ENCODE measurements at regions not wholly inside any gene's neighbourhood (a gene's known extent, or its start where the extent isn't known, plus 50 kb on each side); places are given as distances from the start of the nearest gene placed in this dataset.

GRCh38 chr18:30527226-30527625 lies 515.3 kb downstream of the DSC3 start:
- peaks cover 0 to 3% (median 2%) of the 10 kb centered on the region in 3 experiments; a peak in 2 of 7 replicates for H3K36me3 Mint-ChIP-seq (ENCODE audit: insufficient read depth in 1 of 3, low read depth in 3 of 3)
- TF ChIP-seq, protein P1, sequence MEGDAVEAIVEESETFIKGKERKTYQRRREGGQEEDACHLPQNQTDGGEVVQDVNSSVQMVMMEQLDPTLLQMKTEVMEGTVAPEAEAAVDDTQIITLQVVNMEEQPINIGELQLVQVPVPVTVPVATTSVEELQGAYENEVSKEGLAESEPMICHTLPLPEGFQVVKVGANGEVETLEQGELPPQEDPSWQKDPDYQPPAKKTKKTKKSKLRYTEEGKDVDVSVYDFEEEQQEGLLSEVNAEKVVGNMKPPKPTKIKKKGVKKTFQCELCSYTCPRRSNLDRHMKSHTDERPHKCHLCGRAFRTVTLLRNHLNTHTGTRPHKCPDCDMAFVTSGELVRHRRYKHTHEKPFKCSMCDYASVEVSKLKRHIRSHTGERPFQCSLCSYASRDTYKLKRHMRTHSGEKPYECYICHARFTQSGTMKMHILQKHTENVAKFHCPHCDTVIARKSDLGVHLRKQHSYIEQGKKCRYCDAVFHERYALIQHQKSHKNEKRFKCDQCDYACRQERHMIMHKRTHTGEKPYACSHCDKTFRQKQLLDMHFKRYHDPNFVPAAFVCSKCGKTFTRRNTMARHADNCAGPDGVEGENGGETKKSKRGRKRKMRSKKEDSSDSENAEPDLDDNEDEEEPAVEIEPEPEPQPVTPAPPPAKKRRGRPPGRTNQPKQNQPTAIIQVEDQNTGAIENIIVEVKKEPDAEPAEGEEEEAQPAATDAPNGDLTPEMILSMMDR (conservative IDR thresholded peaks at IDR 0.05): no peak
- Histone ChIP-seq H2BK12ac (ENCODE audit: insufficient read length, low read depth, low read length) (no peak overlapping the region), H2AFZ (ENCODE audit: low read length) (no peak overlapping the region), H4K20me1 (ENCODE audit: control insufficient read depth, insufficient read depth, insufficient read length) (no peaks in the 10 kb centered on the region), H3K27me3 (ENCODE audit: insufficient read depth, low read length) (no peaks in the 10 kb centered on the region), H3K56ac (ENCODE audit: insufficient read length, low read depth, low read length) (no peak overlapping the region), H3K4me1 (ENCODE audit: insufficient read depth, low read length) (peaks cover 2% of the 10 kb centered on the region; the same call in 1 of the 2 replicates), H2BK15ac (ENCODE audit: low read depth, low read length) (no peak overlapping the region), H3K9ac (ENCODE audit: extremely low read depth, insufficient read length, low read length) (no peak overlapping the region), H2BK5ac (ENCODE audit: insufficient read length, low read length) (no peak overlapping the region), H3K9me3 (ENCODE audit: control insufficient read depth, low read depth, low read length) (no peaks in the 10 kb centered on the region), H3T11ph (ENCODE audit: low read length) (no peak overlapping the region), H3K14ac (ENCODE audit: insufficient read depth, low read length) (no peak overlapping the region), H3K4me2 (ENCODE audit: insufficient read depth, insufficient read length, low read length) (no peak overlapping the region), H3K23ac (ENCODE audit: insufficient read length, low read depth, low read length) (no peak overlapping the region), H2BK20ac (ENCODE audit: low read depth, low read length, poor library complexity, severe bottlenecking) (no peak overlapping the region), H4K5ac (ENCODE audit: insufficient read length, low read depth, low read length) (no peak overlapping the region), H3K79me2 (ENCODE audit: insufficient read depth, low read length) (no peaks in the 10 kb centered on the region), H4K8ac (replicated peaks; ENCODE audit: insufficient read length, low read depth, low read length) (no peak overlapping the region), H3K79me1 (ENCODE audit: insufficient read depth, low read depth, low read length, poor library complexity, severe bottlenecking) (no peaks in the 10 kb centered on the region), H3K23me2 (ENCODE audit: insufficient read length, low read depth, low read length, poor library complexity, severe bottlenecking) (no peaks in the 10 kb centered on the region), H3K4ac (ENCODE audit: low read depth, low read length) (no peak overlapping the region), H3K27ac (ENCODE audit: insufficient read length, low read depth, low read length) (no peak overlapping the region), H4K91ac (ENCODE audit: insufficient read length, low read depth, low read length) (no peak overlapping the region), H3K18ac (ENCODE audit: insufficient read length, low read depth, low read length) (no peak overlapping the region), H2BK120ac (ENCODE audit: low read depth, low read length, poor library complexity, severe bottlenecking) (no peak overlapping the region), H2AK5ac (ENCODE audit: insufficient read length, low read length) (no peak overlapping the region)
- H3K27ac Mint-ChIP-seq: no peak overlapping the region; a peak in 1 of 7 replicates
- peaks cover 19 to 33% of the 10 kb centered on the region in 2 experiments for H3K4me1 Mint-ChIP-seq
- H3K9me3 Mint-ChIP-seq: no peaks in the 10 kb centered on the region; a peak in 1 of 5 replicates
- WGBS (ENCODE audit: extremely low coverage, insufficient read length, low lambda C conversion rate): no CpG with 5 or more reads among the region's 1 CpG
- no peak overlapping the region for H3K4me3 Mint-ChIP-seq
- no peaks in the 10 kb centered on the region for H3K27me3 Mint-ChIP-seq (ENCODE audit: low read depth)
- DNase-seq: no peak
